ENCODE measurements at regions not wholly inside any gene's neighbourhood (a gene's known extent, or its start where the extent isn't known, plus 50 kb on each side); places are given as distances from the start of the nearest gene placed in this dataset.
"Not testable (repeated sequence)": the region's sequence is repeated elsewhere in the genome, so short reads cannot be mapped to it uniquely, and the experiment has no call there.

DNA sequence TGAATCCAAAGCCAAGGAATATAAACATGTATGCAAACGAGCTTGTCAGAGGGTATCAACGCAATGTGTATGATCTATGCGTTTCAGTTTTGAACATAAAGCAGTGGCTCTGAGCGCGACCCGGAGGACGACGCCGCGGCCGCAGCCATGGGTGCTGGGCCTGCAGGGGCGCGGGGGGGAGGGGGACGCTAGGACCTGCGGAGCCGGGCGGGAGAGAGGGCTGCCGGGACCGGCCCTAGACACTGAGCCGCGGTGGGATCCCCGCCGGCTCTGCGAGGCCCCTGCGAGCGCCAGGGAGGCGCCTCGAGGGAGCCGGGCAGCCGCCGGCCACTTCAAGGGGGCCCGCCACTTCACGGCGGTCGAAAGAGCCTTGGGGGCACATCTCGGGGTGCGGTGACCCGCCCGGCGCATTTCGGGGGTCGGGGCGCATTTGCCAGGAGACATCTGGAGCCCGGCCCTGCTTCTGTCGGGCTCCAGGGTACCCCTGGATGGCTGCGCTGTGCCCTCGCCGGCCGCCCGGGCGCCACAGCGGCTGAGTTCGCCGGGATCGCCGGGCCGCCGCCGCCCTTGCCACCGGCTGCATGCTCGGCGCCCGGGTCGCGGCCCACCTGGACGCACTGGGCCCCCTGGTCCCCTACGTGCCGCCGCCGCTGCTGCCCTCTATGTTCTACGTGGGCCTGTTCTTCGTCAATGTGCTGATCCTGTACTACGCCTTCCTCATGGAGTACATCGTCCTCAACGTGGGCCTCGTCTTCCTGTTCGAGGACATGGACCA, 71.9 kb upstream of the NIPA1 start:
- ATAC-seq: peak; percentile 33
- peak overlapping the region; percentile 74 for H3K4me3 Mint-ChIP-seq
- not testable (repeated sequence) for DNase-seq

DNA sequence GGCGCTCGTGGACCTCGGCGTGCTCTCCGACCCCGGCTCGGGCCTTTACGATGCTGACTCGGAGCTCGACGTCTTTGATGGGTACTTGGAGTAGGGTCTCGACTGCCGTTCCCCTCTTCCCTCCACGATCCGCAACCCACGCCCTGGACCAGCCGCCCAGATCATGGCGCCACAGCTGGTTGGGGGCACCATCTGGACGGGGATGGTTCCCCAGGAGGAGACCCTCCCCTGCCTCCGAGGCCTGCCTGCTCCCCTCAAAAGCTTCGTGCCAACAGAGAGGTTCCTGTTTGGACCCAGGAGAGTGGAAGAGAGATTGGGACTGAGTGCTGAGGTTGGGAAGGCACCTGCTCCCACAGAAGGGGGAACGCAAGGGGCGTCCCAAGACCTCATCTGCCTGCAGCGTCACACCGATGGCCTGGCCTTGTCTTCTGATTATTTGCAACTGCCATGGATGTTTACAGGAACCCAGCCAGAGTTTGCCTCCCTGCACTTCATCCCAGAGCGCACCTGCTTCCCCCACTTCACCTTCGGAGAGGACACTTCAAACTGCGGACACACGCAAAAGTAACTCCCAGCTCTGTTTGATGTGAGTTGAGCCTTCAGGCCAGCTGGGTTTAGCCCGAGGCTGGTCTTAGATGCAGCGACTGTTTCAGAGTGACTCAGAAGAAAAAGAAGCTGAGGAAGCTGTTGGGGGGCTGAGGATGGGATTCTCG, 71.2 kb upstream of the NIPA1 start:
- Mint-ChIP-seq H3K27me3 (peaks cover 35% of the 10 kb centered on the region), H3K4me3 (peak overlapping the region; percentile 28)
- not testable (repeated sequence) for ATAC-seq; H3K27ac Mint-ChIP-seq; H3K36me3 Mint-ChIP-seq (ENCODE audit: low read depth); DNase-seq; H3K9me3 ChIP-seq (ENCODE audit: control insufficient read depth, low read length, poor library complexity, severe bottlenecking); H3K4me1 Mint-ChIP-seq

More for the DNA sequence above, 71.9 kb upstream of the NIPA1 start:
- not testable (repeated sequence) for H3K9me3 ChIP-seq (ENCODE audit: control insufficient read depth, low read length, poor library complexity, severe bottlenecking); H3K36me3 Mint-ChIP-seq (ENCODE audit: low read depth); H3K4me1 Mint-ChIP-seq; H3K27ac Mint-ChIP-seq
- H3K27me3 Mint-ChIP-seq: peaks cover 32% of the 10 kb centered on the region

DNA sequence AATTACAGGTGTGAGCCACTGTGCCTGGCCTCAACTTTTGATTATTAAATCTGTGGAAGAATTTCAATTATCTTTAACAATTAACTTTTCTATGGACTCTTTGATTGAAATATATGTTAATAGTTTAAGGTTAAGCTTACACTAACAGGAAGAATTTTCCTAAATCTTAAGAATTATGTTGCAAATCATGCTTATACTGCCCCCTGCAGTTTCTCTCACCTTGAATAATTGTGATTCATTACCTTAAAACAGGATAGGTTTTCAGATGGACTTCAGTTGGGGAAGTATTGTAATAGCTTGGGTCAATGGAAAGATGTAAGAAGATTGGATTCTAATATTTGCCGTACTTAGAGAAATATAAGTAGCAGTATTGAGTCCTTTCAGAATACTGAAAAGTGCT, 66.5 kb upstream of the NIPA1 start:
- H3K4me1 Mint-ChIP-seq; ATAC-seq; H3K4me3 Mint-ChIP-seq; H3K9me3 ChIP-seq (ENCODE audit: control insufficient read depth, low read length, poor library complexity, severe bottlenecking); H3K36me3 Mint-ChIP-seq (ENCODE audit: low read depth); H3K27ac Mint-ChIP-seq; DNase-seq: not testable (repeated sequence)
- peaks cover 37% of the 10 kb centered on the region for H3K27me3 Mint-ChIP-seq

DNA sequence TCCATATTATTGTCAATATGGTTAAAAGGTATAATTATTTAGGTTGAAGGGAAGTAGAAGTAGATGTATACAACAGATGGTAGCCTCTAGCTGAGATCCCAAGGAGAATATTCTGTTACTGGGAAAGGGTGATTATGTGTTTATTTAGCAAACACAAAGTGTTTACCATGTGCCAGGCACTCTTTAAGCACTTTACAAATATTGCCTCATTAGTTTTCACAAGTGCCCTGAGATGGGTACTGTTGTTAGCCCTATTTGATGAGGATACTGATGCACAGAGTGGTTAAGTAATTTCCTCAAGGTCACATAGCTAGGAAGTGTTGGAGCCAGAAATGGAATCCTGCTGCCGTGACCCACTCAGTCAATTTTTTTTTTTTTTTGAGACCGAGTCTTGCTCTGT, 60.3 kb upstream of the NIPA1 start:
- peaks cover 18% of the 10 kb centered on the region for H3K27me3 Mint-ChIP-seq
- H3K4me1 Mint-ChIP-seq; ATAC-seq; H3K9me3 ChIP-seq (ENCODE audit: control insufficient read depth, low read length, poor library complexity, severe bottlenecking); H3K36me3 Mint-ChIP-seq (ENCODE audit: low read depth); DNase-seq; H3K4me3 Mint-ChIP-seq; H3K27ac Mint-ChIP-seq: not testable (repeated sequence)

DNA sequence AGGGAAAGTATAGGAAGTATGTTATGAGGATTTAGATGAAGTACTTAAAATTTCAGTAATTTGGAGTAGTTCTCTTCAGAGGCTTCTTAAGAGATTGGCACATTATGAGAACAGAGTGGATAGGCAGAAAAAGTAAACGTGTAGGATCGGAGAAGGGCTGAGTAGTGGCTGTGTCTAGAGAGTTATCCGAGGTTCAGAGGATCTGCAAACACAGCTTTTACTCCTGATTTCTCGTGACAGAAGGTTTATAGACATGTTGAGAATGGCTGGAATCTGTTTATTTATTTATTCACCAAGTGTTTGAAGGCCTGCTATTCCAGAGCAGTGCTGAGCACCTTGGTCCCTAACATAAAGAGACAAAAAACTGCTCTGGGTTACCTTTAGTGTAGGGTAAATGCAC, 51.4 kb upstream of the NIPA1 start:
- H3K27me3 Mint-ChIP-seq: peaks cover 34% of the 10 kb centered on the region
- not testable (repeated sequence) for DNase-seq; H3K4me3 Mint-ChIP-seq; H3K27ac Mint-ChIP-seq; H3K36me3 Mint-ChIP-seq (ENCODE audit: low read depth); H3K9me3 ChIP-seq (ENCODE audit: control insufficient read depth, low read length, poor library complexity, severe bottlenecking); H3K4me1 Mint-ChIP-seq; ATAC-seq

DNA sequence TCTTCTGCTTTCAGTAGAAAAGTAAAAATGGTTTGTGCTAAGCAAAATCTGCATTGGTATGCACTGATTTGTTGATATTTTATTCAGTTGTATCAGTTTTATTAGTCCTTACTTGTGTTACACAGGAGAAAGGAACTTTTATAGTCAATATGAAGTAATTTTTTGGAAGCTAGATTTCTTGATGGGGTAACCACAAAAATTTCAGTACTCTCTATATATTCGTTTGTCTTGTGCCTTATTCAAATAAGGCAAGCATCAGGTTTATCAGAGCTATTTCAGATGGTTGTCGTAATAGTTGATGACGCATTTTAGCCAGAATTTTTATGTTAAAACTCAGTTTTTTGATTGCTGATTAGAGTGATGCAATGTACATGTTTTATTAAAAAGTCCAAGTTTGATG, 50.7 kb upstream of the NIPA1 start:
- ATAC-seq: no peak
- Mint-ChIP-seq H3K36me3 (ENCODE audit: low read depth) (peaks cover 3% of the 10 kb centered on the region), H3K27me3 (peaks cover 40% of the 10 kb centered on the region), H3K27ac (no peak overlapping the region), H3K4me1 (no peaks in the 10 kb centered on the region), H3K4me3 (no peak overlapping the region)
- no peaks in the 10 kb centered on the region for H3K9me3 ChIP-seq (ENCODE audit: control insufficient read depth, low read length, poor library complexity, severe bottlenecking)
- no peak for DNase-seq

DNA sequence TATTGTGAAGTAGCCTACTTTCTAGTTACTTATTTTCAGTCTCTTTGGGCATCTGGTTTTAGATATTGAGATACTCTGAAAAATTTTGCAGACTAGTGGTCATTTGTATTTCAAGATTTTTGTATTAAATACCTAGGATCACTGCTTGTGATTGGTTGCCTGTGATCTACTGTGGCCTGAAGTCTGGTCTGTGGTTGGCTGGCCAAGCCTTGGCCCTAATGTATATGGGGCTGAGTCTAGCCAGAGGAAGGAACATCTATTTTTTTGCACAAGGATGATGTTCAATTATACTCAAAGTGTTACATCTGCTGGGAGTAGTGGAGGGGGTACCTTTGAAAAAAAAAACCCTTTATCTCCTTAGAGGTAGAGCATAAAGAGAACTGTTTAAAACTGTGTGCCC, 50.2 kb upstream of the NIPA1 start:
- H3K9me3 ChIP-seq (ENCODE audit: control insufficient read depth, low read length, poor library complexity, severe bottlenecking); H3K4me3 Mint-ChIP-seq; H3K4me1 Mint-ChIP-seq; ATAC-seq; H3K36me3 Mint-ChIP-seq (ENCODE audit: low read depth); H3K27ac Mint-ChIP-seq; DNase-seq: not testable (repeated sequence)
- H3K27me3 Mint-ChIP-seq: peaks cover 40% of the 10 kb centered on the region

All from T-helper 17 cell (primary cell).